Stomach smooth muscle (tissue), 2 donors: ENCODE measurements at regions not wholly inside any gene's neighbourhood (a gene's known extent, or its start where the extent isn't known, plus 50 kb on each side); places are given as distances from the start of the nearest gene placed in this dataset.

ENCODE experiments used
- H3K27ac ChIP-seq: one replicate; pipeline ENCODE4 v1.7.0; 2013; ENCODE audit warnings: mild to moderate bottlenecking, low read length, inconsistent platforms
- H3K27me3 ChIP-seq, 2 donors: one replicate each; pipeline ENCODE4 v1.7.0; 2013; ENCODE audit warnings: low read length in 2 of 2; ENCODE audit not compliant: insufficient read depth in 2 of 2, control insufficient read depth in 1 of 2
- H3K36me3 ChIP-seq, 2 donors: one replicate each; pipeline ENCODE4 v1.7.0; 2013; ENCODE audit warnings: low read length in 2 of 2; ENCODE audit not compliant: control insufficient read depth in 2 of 2, insufficient read depth in 2 of 2
- H3K4me1 ChIP-seq: one replicate; pipeline ENCODE4 v1.7.0; 2013; ENCODE audit warnings: low read length; ENCODE audit not compliant: control insufficient read depth, insufficient read depth
- H3K4me3 ChIP-seq, 2 donors: one replicate each; pipeline ENCODE4 v1.7.0; 2013; ENCODE audit warnings: low read length in 2 of 2
- H3K9ac ChIP-seq, 2 donors: one replicate each; pipeline ENCODE4 v1.7.0; 2013; ENCODE audit warnings: low read length in 2 of 2, mild to moderate bottlenecking in 1 of 2
- H3K9me3 ChIP-seq, 2 donors: one replicate each; pipeline ENCODE4 v1.7.0; 2013; ENCODE audit warnings: low read length in 2 of 2; ENCODE audit not compliant: control insufficient read depth in 2 of 2
- donor health status: healthy.
- donor health status: Pancreatic carcinoma.

DNA sequence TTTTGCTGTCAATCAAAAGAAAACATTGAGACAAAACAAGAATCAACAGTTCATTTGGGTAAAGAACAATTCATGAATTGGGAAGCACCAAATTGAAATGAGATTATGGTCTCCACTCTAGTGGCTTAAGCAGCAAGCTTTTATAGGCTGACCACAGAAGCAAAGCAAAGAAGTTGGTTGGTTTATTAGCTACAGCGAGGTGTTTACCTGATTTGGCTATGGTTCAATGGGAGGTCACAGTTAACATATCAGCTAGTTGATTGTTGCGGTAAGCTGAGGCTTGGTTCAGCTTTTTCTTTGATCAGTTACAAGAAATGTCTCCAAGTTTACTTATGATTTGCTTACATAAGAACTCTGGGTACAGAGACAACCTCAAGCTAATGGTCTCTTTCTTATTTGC is 640.5 kb upstream of the GOLIM4 start:
- no peak overlapping the region for H3K27ac ChIP-seq
- H3K4me1 ChIP-seq, result no peaks in the 10 kb centered on the region
- no peak overlapping the region for H3K4me3 ChIP-seq
- H3K27me3 ChIP-seq, result no peaks in the 10 kb centered on the region
- no peak overlapping the region for H3K9ac ChIP-seq
- no peaks in the 10 kb centered on the region for H3K9me3 ChIP-seq
- H3K36me3 ChIP-seq, result no peaks in the 10 kb centered on the region

GRCh38 chr3:168730073-168730472 is 634.3 kb upstream of the GOLIM4 start:
- H3K9me3 ChIP-seq, result no peaks in the 10 kb centered on the region
- H3K27me3 ChIP-seq, result no peaks in the 10 kb centered on the region
- no peak overlapping the region for H3K4me3 ChIP-seq
- H3K4me1 ChIP-seq, result no peaks in the 10 kb centered on the region
- no peaks in the 10 kb centered on the region for H3K36me3 ChIP-seq
- no peak overlapping the region for H3K27ac ChIP-seq
- no peak overlapping the region for H3K9ac ChIP-seq

- Histone ChIP-seq H3K9ac (no peak overlapping the region), H3K27ac (no peak overlapping the region), H3K27me3 (no peaks in the 10 kb centered on the region), H3K36me3 (no peaks in the 10 kb centered on the region), H3K4me3 (no peak overlapping the region), H3K4me1 (no peaks in the 10 kb centered on the region), H3K9me3 (no peaks in the 10 kb centered on the region)
Observed at GRCh38 chr3:168722091-168722490, 626.4 kb upstream of the GOLIM4 start.

DNA sequence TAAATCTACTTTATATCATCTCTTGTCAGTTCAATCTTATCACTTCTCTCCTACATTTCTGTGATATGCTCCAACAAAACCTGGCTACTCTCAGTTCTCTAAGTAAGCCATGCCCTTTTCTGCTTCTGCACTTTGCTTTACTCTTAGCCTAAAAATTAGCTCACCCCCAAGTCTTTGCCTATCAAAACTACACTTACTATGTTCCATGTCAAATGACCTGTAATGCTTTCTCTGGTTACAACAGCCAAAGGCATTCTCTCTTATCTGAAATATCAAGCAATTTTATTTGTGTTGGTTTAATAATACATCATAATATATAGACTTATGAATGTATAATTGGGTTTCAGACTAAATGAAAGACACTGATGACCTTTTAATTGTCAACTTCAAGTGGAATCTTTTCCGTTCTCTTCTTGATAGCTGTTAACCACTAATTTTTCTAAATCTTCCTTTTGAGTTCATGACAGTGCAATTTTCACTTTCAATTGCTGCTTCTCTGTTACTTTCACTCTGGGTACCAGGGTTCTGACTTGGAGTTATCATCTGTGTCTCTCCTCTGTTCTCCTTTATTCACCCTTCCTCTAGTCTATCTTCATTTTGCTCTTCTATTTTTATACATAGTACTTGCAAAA is 619.0 kb upstream of the GOLIM4 start:
- Histone ChIP-seq H3K9me3 (no peaks in the 10 kb centered on the region), H3K9ac (no peak overlapping the region), H3K27ac (no peak overlapping the region), H3K27me3 (no peaks in the 10 kb centered on the region), H3K36me3 (no peaks in the 10 kb centered on the region), H3K4me3 (no peak overlapping the region), H3K4me1 (no peaks in the 10 kb centered on the region)

GRCh38 chr3:168709073-168709472 is 613.3 kb upstream of the GOLIM4 start:
- Histone ChIP-seq H3K27ac (no peak overlapping the region), H3K4me3 (no peak overlapping the region), H3K9me3 (no peaks in the 10 kb centered on the region), H3K27me3 (no peaks in the 10 kb centered on the region), H3K9ac (no peak overlapping the region), H3K36me3 (no peaks in the 10 kb centered on the region), H3K4me1 (no peaks in the 10 kb centered on the region)

- no peak overlapping the region for H3K4me3 ChIP-seq
- H3K27me3 ChIP-seq, result no peaks in the 10 kb centered on the region
- no peak overlapping the region for H3K9ac ChIP-seq
- no peaks in the 10 kb centered on the region for H3K36me3 ChIP-seq
- no peaks in the 10 kb centered on the region for H3K9me3 ChIP-seq
- H3K27ac ChIP-seq, result no peak overlapping the region
- no peaks in the 10 kb centered on the region for H3K4me1 ChIP-seq
Observed at GRCh38 chr3:168707900-168708299, 612.2 kb upstream of the GOLIM4 start.

DNA sequence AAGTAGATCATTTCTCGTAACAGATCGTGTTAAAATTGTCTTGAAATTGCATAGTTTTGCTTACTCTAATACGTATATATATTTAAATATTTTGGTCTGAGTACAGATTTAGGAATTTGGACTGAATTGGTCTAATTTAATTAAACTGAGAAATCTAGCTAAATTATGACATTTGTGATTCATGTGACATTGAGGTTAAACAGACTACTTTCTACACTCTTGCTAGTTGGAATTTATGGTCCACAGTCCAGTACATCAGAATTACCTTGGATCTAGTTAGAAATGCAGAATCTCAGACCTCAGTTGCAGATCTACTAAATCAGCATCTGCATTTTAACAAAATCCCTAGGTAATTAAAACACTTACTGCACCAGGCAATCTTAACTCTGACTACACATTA is 609.7 kb upstream of the GOLIM4 start:
- Histone ChIP-seq H3K4me1 (no peaks in the 10 kb centered on the region), H3K36me3 (no peaks in the 10 kb centered on the region), H3K9me3 (peaks cover 0 to 4% of the 10 kb centered on the region in 2 donors), H3K27ac (no peak overlapping the region), H3K4me3 (no peak overlapping the region), H3K9ac (no peak overlapping the region), H3K27me3 (no peaks in the 10 kb centered on the region)

GRCh38 chr3:168696051-168696450 is 600.3 kb upstream of the GOLIM4 start:
- Histone ChIP-seq H3K36me3 (no peaks in the 10 kb centered on the region), H3K9ac (no peak overlapping the region), H3K27ac (no peak overlapping the region), H3K4me3 (no peak overlapping the region), H3K4me1 (no peaks in the 10 kb centered on the region), H3K9me3 (peaks cover 0 to 4% of the 10 kb centered on the region in 2 donors), H3K27me3 (no peaks in the 10 kb centered on the region)

DNA sequence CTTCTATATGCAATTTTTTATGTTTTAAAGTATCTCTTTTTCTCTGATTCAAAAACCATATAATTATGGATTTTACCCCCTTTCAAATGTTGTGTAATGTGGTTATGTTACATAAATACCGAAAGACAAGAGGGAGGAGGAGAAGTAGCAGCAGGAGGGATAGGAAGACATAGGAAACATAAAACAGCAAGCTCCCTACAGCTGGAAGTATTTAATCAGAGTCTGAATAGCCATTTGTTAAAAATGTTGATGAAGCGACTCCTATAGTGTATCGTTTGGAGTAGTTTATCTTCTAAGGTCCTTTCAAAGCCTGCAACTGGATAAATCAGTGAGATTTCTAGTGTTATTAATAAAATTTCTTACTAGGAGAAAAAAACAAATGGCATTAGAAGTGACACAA is 598.1 kb upstream of the GOLIM4 start:
- no peak overlapping the region for H3K4me3 ChIP-seq
- H3K4me1 ChIP-seq, result no peaks in the 10 kb centered on the region
- no peaks in the 10 kb centered on the region for H3K27me3 ChIP-seq
- H3K9ac ChIP-seq, result no peak overlapping the region
- H3K27ac ChIP-seq, result no peak overlapping the region
- no peaks in the 10 kb centered on the region for H3K36me3 ChIP-seq
- H3K9me3 ChIP-seq, result no peaks in the 10 kb centered on the region

DNA sequence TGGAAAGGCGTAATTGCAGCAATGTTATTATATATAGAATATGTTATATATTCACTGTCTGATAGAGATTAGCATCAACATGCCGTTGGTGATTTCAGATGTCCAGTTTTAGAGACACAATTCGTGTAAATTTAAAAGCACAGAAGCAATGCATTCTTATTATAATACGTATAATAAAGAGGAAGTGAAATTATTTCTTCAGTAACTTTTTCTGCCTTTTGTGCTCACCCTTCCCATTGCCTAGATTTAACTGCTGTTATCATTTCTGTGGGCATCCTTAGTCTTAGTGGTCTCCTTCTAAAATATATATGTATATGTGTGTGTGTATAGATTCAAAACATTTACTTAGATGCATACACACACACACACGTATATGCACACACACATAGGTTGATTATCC is 592.5 kb upstream of the GOLIM4 start:
- Histone ChIP-seq H3K27me3 (no peaks in the 10 kb centered on the region), H3K9me3 (no peaks in the 10 kb centered on the region)

DNA sequence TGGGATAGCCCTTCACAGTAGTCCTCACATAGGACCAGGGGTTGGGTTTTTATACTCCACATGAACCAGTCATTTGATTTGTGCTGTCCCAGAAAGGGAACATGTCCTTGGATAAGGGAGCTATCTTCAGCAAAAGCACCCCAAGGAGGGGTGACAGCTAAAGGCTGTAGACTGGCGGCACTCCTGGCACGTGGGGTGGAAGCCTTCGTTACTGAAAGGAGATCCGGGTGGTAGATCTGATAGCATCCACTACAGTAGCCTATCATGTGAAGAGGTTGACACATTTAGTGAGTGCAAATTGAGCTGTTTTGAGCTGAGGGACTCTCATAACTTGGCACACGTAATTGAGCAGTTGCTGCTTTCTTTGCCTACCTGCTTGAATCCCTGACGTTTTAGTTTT is 588.8 kb upstream of the GOLIM4 start:
- Histone ChIP-seq H3K4me3 (no peak overlapping the region), H3K27me3 (no peaks in the 10 kb centered on the region), H3K36me3 (no peaks in the 10 kb centered on the region), H3K4me1 (no peaks in the 10 kb centered on the region), H3K27ac (no peak overlapping the region), H3K9ac (no peak overlapping the region), H3K9me3 (no peaks in the 10 kb centered on the region)

More for the DNA sequence above, 592.5 kb upstream of the GOLIM4 start:
- Histone ChIP-seq H3K27ac (no peak overlapping the region), H3K9ac (no peak overlapping the region), H3K4me1 (no peaks in the 10 kb centered on the region), H3K4me3 (no peak overlapping the region), H3K36me3 (no peaks in the 10 kb centered on the region)
